WTC11 (cell line): ENCODE measurements at regions not wholly inside any gene's neighbourhood (a gene's known extent, or its start where the extent isn't known, plus 50 kb on each side); places are given as distances from the start of the nearest gene placed in this dataset.

Experiments
- ATAC-seq: fragments of 200-7000 bp; cut with Tn5 transposase; 2 replicates; pipeline ENCODE4 v1.10.0; 2021; ENCODE audit warnings: mild to moderate bottlenecking, moderate library complexity
- CTCF ChIA-PET: fragments of 300-600 bp; sonication (Branson Sonifier 250); formaldehyde crosslinking; loops from one replicate; lab custom pipeline; 2021; ENCODE audit warnings: antibody characterized with exemption; lab: Charles Lee
- POLR2A ChIA-PET: fragments of 350-600 bp; sonication (Branson Sonifier 250); formaldehyde crosslinking; loops from one replicate; lab custom pipeline; 2021; ENCODE audit warnings: antibody characterized with exemption; lab: Charles Lee
- DNase-seq: peaks from one replicate; pipeline ENCODE4 v3.0.0; 2021; ENCODE audit warnings: low spot score
- H3K27ac Mint-ChIP-seq: 2 replicates; pipeline ENCODE4 v1.8.0; 2021; ENCODE audit warnings: mixed read lengths
- H3K27me3 Mint-ChIP-seq: 2 replicates; pipeline ENCODE4 v1.8.0; 2021; ENCODE audit warnings: low read depth, mild to moderate bottlenecking, moderate library complexity, mixed read lengths
- H3K36me3 Mint-ChIP-seq: 2 replicates; pipeline ENCODE4 v1.8.0; 2021; ENCODE audit warnings: mixed read lengths
- H3K4me1 Mint-ChIP-seq: 2 replicates; pipeline ENCODE4 v1.8.0; 2022; ENCODE audit warnings: mixed read lengths
- H3K4me3 Mint-ChIP-seq: 2 replicates; pipeline ENCODE4 v1.8.0; 2021; ENCODE audit warnings: mild to moderate bottlenecking, moderate library complexity, mixed read lengths
- H3K9me3 Mint-ChIP-seq: 2 replicates; pipeline ENCODE4 v1.8.0; 2021; ENCODE audit warnings: mixed read lengths
- ATF1 ChIP-seq: sonication (generic); formaldehyde crosslinking; IDR thresholded peaks from 2 replicates; pipeline ENCODE4 v1.8.1; 2023; ENCODE audit warnings: mild to moderate bottlenecking, moderate library complexity, missing genetic modification reagents
- CBFB ChIP-seq: sonication (generic); formaldehyde crosslinking; IDR thresholded peaks from 2 replicates; pipeline ENCODE4 v1.8.1; 2022; ENCODE audit warnings: mild to moderate bottlenecking, low read depth, missing genetic modification reagents
- CREB1 ChIP-seq: sonication (generic); formaldehyde crosslinking; IDR thresholded peaks from 2 replicates; pipeline ENCODE4 v1.8.0; 2023; ENCODE audit warnings: mild to moderate bottlenecking, missing genetic modification reagents
- E2F1 ChIP-seq: sonication (generic); formaldehyde crosslinking; IDR thresholded peaks from 2 replicates; pipeline ENCODE4 v1.8.0; 2022; ENCODE audit warnings: mild to moderate bottlenecking, missing genetic modification reagents
- E2F5 ChIP-seq: sonication (generic); formaldehyde crosslinking; IDR thresholded peaks from 2 replicates; pipeline ENCODE4 v1.8.1; 2022; ENCODE audit warnings: mild to moderate bottlenecking, moderate library complexity, missing genetic modification reagents
- FOXJ3 ChIP-seq: sonication (generic); formaldehyde crosslinking; IDR thresholded peaks from 2 replicates; pipeline ENCODE4 v1.9.0; 2021; ENCODE audit warnings: missing genetic modification reagents, mild to moderate bottlenecking, borderline replicate concordance
- FOXK1 ChIP-seq: sonication (generic); formaldehyde crosslinking; IDR thresholded peaks from 2 replicates; pipeline ENCODE4 v1.8.0; 2022; ENCODE audit warnings: mild to moderate bottlenecking, moderate library complexity, missing genetic modification reagents
- GRHL2 ChIP-seq: fragments of 250-450 bp; sonication (Bioruptor Pico); IDR thresholded peaks from 2 replicates; pipeline ENCODE4 v1.8.0; 2022; ENCODE audit warnings: mild to moderate bottlenecking, moderate library complexity; ENCODE audit not compliant: insufficient replicate concordance, severe bottlenecking
- HMGA2 ChIP-seq: fragments of 250-450 bp; sonication (Bioruptor Pico); IDR thresholded peaks from 2 replicates; pipeline ENCODE4 v1.4.0; 2021; ENCODE audit warnings: mild to moderate bottlenecking, moderate library complexity
- JAZF1 ChIP-seq: fragments of 250-450 bp; sonication (Bioruptor Pico); IDR thresholded peaks from 2 replicates; pipeline ENCODE4 v1.9.0; 2021; ENCODE audit warnings: moderate library complexity, mild to moderate bottlenecking, inconsistent platforms
- JUN ChIP-seq: sonication (generic); formaldehyde crosslinking; IDR thresholded peaks from 2 replicates; pipeline ENCODE4 v1.8.0; 2023; ENCODE audit warnings: mild to moderate bottlenecking, missing genetic modification reagents
- NFYB ChIP-seq: sonication (generic); formaldehyde crosslinking; conservative IDR thresholded peaks from 2 replicates; pipeline ENCODE4 v1.8.0; 2022; ENCODE audit warnings: low read depth, missing genetic modification reagents
- RELA ChIP-seq: sonication (generic); formaldehyde crosslinking; IDR thresholded peaks from 2 replicates; pipeline ENCODE4 v1.8.1; 2022; ENCODE audit warnings: missing genetic modification reagents, mild to moderate bottlenecking, borderline replicate concordance
- RORB ChIP-seq: fragments of 250-450 bp; sonication (Bioruptor Pico); IDR thresholded peaks from 2 replicates; pipeline ENCODE4 v1.9.0; 2021; ENCODE audit warnings: mild to moderate bottlenecking
- SMAD4 ChIP-seq: sonication (generic); formaldehyde crosslinking; IDR thresholded peaks from 2 replicates; pipeline ENCODE4 v1.8.0; 2022; ENCODE audit warnings: mild to moderate bottlenecking, missing genetic modification reagents
- TEAD1 ChIP-seq: sonication (generic); formaldehyde crosslinking; IDR thresholded peaks from 2 replicates; pipeline ENCODE4 v1.8.0; 2022; ENCODE audit warnings: mild to moderate bottlenecking, missing genetic modification reagents
- ZNF396 ChIP-seq: fragments of 250-450 bp; sonication (Bioruptor Pico); IDR thresholded peaks from 2 replicates; pipeline ENCODE4 v1.8.0; 2021; ENCODE audit warnings: mild to moderate bottlenecking, moderate library complexity, borderline replicate concordance
- ZNF423 ChIP-seq: fragments of 250-450 bp; sonication (Bioruptor Pico); IDR thresholded peaks from 2 replicates; pipeline ENCODE4 v2.1.2; 2022; ENCODE audit warnings: mild to moderate bottlenecking, moderate library complexity
- TF ChIP-seq, protein P1 (sequence below): fragments of 250-450 bp; sonication (Bioruptor Pico); IDR thresholded peaks from 2 replicates; pipeline ENCODE4 v1.9.0; 2021; ENCODE audit warnings: mild to moderate bottlenecking, borderline replicate concordance
- TF ChIP-seq, protein P2 (sequence below): sonication (generic); formaldehyde crosslinking; IDR thresholded peaks from 2 replicates; pipeline ENCODE4 v1.8.1; 2023; ENCODE audit warnings: mild to moderate bottlenecking, missing genetic modification reagents

DNA sequence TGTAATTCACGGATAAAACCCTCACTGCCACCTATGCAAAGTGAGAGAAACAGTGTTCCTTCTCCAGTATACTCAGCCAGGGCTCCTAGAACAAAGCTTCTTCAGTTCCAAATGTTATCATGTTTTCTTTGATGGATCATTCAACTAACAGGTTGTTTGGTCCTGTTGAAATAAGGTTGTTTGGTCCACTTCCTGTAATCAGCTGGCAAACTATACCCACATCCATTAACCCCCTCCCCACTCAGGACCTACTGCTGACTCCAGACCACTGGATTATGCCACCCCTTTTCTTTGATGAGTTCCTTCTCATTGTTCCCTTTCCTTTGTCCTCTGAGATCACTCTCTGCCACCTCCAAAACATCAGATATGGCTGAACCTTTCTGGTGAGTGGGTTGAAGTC, 267.7 kb upstream of the USP25 start:
- no peak for ATAC-seq
- no peaks in the 10 kb centered on the region for H3K27me3 Mint-ChIP-seq
- ChIA-PET POLR2A (no interaction called here), CTCF (no interaction called here)
- no peak for TF ChIP-seq CREB1 (CRISPR knock-in tag)
- TF ChIP-seq NFYB = no peak
- H3K9me3 Mint-ChIP-seq = peaks cover 13% of the 10 kb centered on the region; the same call in 1 of the 2 replicates
- H3K36me3 Mint-ChIP-seq = no peaks in the 10 kb centered on the region
- no peak overlapping the region for H3K4me3 Mint-ChIP-seq
- H3K27ac Mint-ChIP-seq = no peak overlapping the region
- peaks cover 13% of the 10 kb centered on the region for H3K4me1 Mint-ChIP-seq
- DNase-seq = no peak

DNA sequence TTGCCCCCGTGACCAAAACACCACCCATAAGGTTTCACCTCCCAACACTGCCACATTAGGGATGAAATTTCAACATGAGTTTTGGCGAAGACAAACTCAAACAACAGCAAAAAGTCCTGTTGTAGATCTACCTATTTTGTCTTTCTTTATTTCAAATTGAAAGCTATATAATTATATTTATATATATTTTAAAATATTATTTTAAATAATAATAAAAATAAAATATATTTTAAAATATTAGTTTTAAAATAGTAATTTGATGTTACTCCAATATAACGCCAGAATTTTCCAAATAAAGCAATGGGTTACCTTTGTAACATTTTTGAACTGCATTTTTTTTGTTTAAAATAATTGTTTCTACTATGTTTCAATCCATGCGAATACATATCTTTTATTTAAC, 263.5 kb upstream of the USP25 start:
- Mint-ChIP-seq H3K9me3 (peaks cover 13% of the 10 kb centered on the region; the same call in 1 of the 2 replicates), H3K27me3 (no peaks in the 10 kb centered on the region), H3K27ac (no peak overlapping the region), H3K4me1 (peaks cover 17% of the 10 kb centered on the region), H3K36me3 (no peaks in the 10 kb centered on the region), H3K4me3 (no peak overlapping the region)
- POLR2A ChIA-PET = no interaction called here
- CTCF ChIA-PET = interaction anchor here (1.6 kb wide), 1 partner anchor 16 kb away, joined by 3 read pairs; no protein-coding TSS in a partner anchor
- ATAC-seq = no peak
- DNase-seq = no peak
- TF ChIP-seq ZNF396 (CRISPR knock-in tag) (no peak), FOXJ3 (CRISPR knock-in tag) (no peak), GRHL2 (CRISPR knock-in tag) (no peak), HMGA2 (CRISPR knock-in tag) (peak; percentile 93)
- TF ChIP-seq, protein P1, sequence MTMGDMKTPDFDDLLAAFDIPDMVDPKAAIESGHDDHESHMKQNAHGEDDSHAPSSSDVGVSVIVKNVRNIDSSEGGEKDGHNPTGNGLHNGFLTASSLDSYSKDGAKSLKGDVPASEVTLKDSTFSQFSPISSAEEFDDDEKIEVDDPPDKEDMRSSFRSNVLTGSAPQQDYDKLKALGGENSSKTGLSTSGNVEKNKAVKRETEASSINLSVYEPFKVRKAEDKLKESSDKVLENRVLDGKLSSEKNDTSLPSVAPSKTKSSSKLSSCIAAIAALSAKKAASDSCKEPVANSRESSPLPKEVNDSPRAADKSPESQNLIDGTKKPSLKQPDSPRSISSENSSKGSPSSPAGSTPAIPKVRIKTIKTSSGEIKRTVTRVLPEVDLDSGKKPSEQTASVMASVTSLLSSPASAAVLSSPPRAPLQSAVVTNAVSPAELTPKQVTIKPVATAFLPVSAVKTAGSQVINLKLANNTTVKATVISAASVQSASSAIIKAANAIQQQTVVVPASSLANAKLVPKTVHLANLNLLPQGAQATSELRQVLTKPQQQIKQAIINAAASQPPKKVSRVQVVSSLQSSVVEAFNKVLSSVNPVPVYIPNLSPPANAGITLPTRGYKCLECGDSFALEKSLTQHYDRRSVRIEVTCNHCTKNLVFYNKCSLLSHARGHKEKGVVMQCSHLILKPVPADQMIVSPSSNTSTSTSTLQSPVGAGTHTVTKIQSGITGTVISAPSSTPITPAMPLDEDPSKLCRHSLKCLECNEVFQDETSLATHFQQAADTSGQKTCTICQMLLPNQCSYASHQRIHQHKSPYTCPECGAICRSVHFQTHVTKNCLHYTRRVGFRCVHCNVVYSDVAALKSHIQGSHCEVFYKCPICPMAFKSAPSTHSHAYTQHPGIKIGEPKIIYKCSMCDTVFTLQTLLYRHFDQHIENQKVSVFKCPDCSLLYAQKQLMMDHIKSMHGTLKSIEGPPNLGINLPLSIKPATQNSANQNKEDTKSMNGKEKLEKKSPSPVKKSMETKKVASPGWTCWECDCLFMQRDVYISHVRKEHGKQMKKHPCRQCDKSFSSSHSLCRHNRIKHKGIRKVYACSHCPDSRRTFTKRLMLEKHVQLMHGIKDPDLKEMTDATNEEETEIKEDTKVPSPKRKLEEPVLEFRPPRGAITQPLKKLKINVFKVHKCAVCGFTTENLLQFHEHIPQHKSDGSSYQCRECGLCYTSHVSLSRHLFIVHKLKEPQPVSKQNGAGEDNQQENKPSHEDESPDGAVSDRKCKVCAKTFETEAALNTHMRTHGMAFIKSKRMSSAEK (CRISPR knock-in tag) = no peak

DNA sequence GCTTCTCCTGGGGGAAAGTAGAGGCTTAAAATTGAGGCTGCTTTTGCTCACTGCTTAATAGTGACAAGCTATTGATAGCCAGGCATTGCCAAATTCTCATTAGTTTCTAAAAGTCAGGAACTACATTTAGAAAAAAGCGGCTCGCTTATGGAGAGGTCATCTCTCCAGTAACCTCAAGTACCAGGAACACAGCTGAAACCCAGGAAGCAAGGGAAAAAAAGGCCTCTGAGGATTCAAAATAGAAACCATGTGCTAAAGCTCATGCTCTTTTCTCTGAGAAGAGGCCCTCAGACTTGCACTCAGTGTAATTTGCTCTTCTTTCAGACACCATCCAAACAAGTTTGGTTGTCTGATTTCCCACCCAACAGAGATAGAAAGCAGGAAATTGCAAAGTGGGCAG, 261.4 kb upstream of the USP25 start:
- CTCF ChIA-PET = no interaction called here
- peaks cover 4% of the 10 kb centered on the region; the same call in 1 of the 2 replicates for H3K4me1 Mint-ChIP-seq
- no peak overlapping the region for H3K27ac Mint-ChIP-seq
- DNase-seq = no peak
- no peak for TF ChIP-seq FOXK1 (CRISPR knock-in tag)
- no peak for TF ChIP-seq E2F1 (CRISPR knock-in tag)
- no peak for TF ChIP-seq ZNF423 (CRISPR knock-in tag)
- no peak overlapping the region for H3K4me3 Mint-ChIP-seq
- no peak for ATAC-seq
- peaks cover 7% of the 10 kb centered on the region; the same call in 1 of the 2 replicates for H3K9me3 Mint-ChIP-seq
- H3K27me3 Mint-ChIP-seq = no peaks in the 10 kb centered on the region
- no peaks in the 10 kb centered on the region for H3K36me3 Mint-ChIP-seq
- POLR2A ChIA-PET = no interaction called here

DNA sequence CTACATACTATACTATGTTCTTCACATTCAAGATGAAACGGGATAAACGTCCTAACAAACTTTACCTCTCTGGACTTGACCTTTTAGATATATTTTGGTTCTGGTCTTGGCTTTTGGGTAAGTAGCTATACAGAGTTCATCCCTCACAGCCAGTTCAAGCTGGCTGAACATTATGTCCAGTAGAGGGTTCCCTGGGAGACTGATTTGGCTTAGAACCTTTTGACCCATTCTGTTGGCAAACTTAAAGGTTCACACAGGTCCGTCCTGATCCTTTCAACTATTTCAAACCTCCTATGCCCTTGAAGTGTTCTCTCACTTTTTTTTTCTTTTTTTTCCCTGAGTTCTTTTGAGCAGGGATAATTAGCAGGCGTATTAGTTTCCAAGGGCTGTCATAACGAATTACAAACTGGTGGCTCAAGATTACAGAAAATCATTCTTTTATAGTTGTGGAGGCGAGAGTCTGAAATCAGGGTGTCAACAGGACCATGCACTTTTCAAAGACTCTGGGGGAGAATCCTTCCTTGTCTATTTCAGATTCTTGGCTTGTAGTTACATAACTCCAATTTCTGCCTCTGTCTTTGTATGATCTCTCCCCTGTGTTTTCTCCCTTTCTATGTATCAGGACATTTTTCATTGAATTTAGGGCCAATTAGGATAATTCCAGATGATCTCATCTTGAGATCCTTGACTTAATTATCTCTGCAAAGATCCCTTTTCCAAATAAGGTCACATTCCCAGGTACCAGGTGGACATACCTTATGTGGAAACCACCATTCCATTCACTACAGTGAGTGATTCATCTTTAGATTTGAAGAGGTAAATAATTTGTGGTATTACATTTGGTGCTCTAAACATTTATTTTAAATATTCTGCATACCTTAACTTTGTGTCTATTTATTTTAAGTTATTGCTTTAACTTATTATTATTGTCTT, 257.4 kb upstream of the USP25 start:
- H3K27me3 Mint-ChIP-seq = no peaks in the 10 kb centered on the region
- POLR2A ChIA-PET = no interaction called here
- no peak for DNase-seq
- H3K4me3 Mint-ChIP-seq = no peak overlapping the region
- CTCF ChIA-PET = no interaction called here
- H3K36me3 Mint-ChIP-seq = peaks cover 3% of the 10 kb centered on the region
- H3K4me1 Mint-ChIP-seq = peaks cover 4% of the 10 kb centered on the region; the same call in 1 of the 2 replicates
- ATAC-seq = no peak
- peaks cover 8% of the 10 kb centered on the region for H3K9me3 Mint-ChIP-seq
- H3K27ac Mint-ChIP-seq = no peak overlapping the region
- TF ChIP-seq ATF1 (CRISPR knock-in tag) = no peak
- TF ChIP-seq JUN (CRISPR knock-in tag) = no peak
- no peak for TF ChIP-seq CBFB (CRISPR knock-in tag)
- TF ChIP-seq JAZF1 (CRISPR knock-in tag) = no peak
- no peak for TF ChIP-seq SMAD4 (CRISPR knock-in tag)
- no peak for TF ChIP-seq TEAD1 (CRISPR knock-in tag)
- TF ChIP-seq RELA (CRISPR knock-in tag) = no peak
- TF ChIP-seq, protein P2, sequence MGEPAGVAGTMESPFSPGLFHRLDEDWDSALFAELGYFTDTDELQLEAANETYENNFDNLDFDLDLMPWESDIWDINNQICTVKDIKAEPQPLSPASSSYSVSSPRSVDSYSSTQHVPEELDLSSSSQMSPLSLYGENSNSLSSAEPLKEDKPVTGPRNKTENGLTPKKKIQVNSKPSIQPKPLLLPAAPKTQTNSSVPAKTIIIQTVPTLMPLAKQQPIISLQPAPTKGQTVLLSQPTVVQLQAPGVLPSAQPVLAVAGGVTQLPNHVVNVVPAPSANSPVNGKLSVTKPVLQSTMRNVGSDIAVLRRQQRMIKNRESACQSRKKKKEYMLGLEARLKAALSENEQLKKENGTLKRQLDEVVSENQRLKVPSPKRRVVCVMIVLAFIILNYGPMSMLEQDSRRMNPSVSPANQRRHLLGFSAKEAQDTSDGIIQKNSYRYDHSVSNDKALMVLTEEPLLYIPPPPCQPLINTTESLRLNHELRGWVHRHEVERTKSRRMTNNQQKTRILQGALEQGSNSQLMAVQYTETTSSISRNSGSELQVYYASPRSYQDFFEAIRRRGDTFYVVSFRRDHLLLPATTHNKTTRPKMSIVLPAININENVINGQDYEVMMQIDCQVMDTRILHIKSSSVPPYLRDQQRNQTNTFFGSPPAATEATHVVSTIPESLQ (CRISPR knock-in tag) = no peak
- no peak for TF ChIP-seq ZNF396 (CRISPR knock-in tag)
- no peak for TF ChIP-seq RORB (CRISPR knock-in tag)
- no peak for TF ChIP-seq FOXJ3 (CRISPR knock-in tag)
- no peak for TF ChIP-seq NFYB
- TF ChIP-seq E2F5 = no peak
